RPMI8226 (cell line): ENCODE measurements at regions not wholly inside any gene's neighbourhood (a gene's known extent, or its start where the extent isn't known, plus 50 kb on each side); places are given as distances from the start of the nearest gene placed in this dataset.

ENCODE experiments used
- DNase-seq: peaks from one replicate; pipeline ENCODE4 v3.0.0-alpha.2; 2015

- no peak for DNase-seq
These were observed 460.5 kb upstream of the GHITM start for GRCh38 chr10:83678850-83679249.

- peak; percentile 48 for DNase-seq
These were observed 458.8 kb upstream of the GHITM start for GRCh38 chr10:83680470-83680891.

GRCh38 chr10:83682414-83682813, 456.9 kb upstream of the GHITM start:
- no peak for DNase-seq

GRCh38 chr10:83685458-83685857, 453.9 kb upstream of the GHITM start:
- no peak for DNase-seq

- DNase-seq: no peak
These were observed 447.3 kb upstream of the GHITM start for GRCh38 chr10:83691791-83692596.

GRCh38 chr10:83698899-83699298, 440.4 kb upstream of the GHITM start:
- DNase-seq: no peak

GRCh38 chr10:83701799-83702198, 437.5 kb upstream of the GHITM start:
- DNase-seq: no peak

GRCh38 chr10:83702731-83703130, 436.6 kb upstream of the GHITM start:
- DNase-seq: no peak

- no peak for DNase-seq
These were observed 433.2 kb upstream of the GHITM start for GRCh38 chr10:83706120-83706519.

- no peak for DNase-seq
These were observed 432.2 kb upstream of the GHITM start for GRCh38 chr10:83706952-83707582.

GRCh38 chr10:83713423-83713822, 425.9 kb upstream of the GHITM start:
- DNase-seq: no peak

- no peak for DNase-seq
These were observed 416.2 kb upstream of the GHITM start for GRCh38 chr10:83723080-83723479.

GRCh38 chr10:83724471-83725241, 414.7 kb upstream of the GHITM start:
- no peak for DNase-seq

- DNase-seq: no peak
These were observed 413.7 kb upstream of the GHITM start for GRCh38 chr10:83725567-83725966.

GRCh38 chr10:83734278-83734677, 405.0 kb upstream of the GHITM start:
- no peak for DNase-seq

- DNase-seq: no peak
These were observed 403.3 kb upstream of the GHITM start for GRCh38 chr10:83736008-83736407.

- no peak for DNase-seq
These were observed 388.7 kb upstream of the GHITM start for GRCh38 chr10:83750604-83751003.

GRCh38 chr10:83753490-83753889, 385.8 kb upstream of the GHITM start:
- DNase-seq: no peak

GRCh38 chr10:83754857-83755256, 384.5 kb upstream of the GHITM start:
- no peak for DNase-seq

GRCh38 chr10:83760142-83760541, 379.2 kb upstream of the GHITM start:
- no peak for DNase-seq

GRCh38 chr10:83764666-83765065, 374.6 kb upstream of the GHITM start:
- DNase-seq: no peak

GRCh38 chr10:83765731-83766130, 373.6 kb upstream of the GHITM start:
- no peak for DNase-seq

GRCh38 chr10:83769281-83769820, 370.0 kb upstream of the GHITM start:
- no peak for DNase-seq
